GM12891 (cell line): ENCODE measurements at regions not wholly inside any gene's neighbourhood (a gene's known extent, or its start where the extent isn't known, plus 50 kb on each side); places are given as distances from the start of the nearest gene placed in this dataset.
"Not testable (repeated sequence)": the region's sequence is repeated elsewhere in the genome, so short reads cannot be mapped to it uniquely, and the experiment has no call there.

Experiments used
- DNase-seq: peaks from one replicate; pipeline ENCODE4 v3.0.0; 2011; ENCODE audit warnings: low spot score; ENCODE audit not compliant: insufficient read length
- FAIRE-seq: peaks from 2 replicates; lab custom pipeline; 2011; peaks lifted over from hg19 to GRCh38; lab: Jason Lieb, UNC
- PAX5 ChIP-seq: IDR thresholded peaks from 2 replicates; pipeline ENCODE4 v1.6.1; 2011; ENCODE audit warnings: low read length, moderate library complexity, mild to moderate bottlenecking; ENCODE audit not compliant: insufficient read depth, severe bottlenecking
- POLR2A ChIP-seq: IDR thresholded peaks from 2 replicates; pipeline ENCODE4 v1.6.1; 2011; ENCODE audit warnings: low read depth, low read length, control low read depth
- POLR2AphosphoS5 ChIP-seq: IDR thresholded peaks from 2 replicates; pipeline ENCODE4 v1.6.1; 2011; ENCODE audit warnings: low read depth, low read length, control low read depth
- POU2F2 ChIP-seq: IDR thresholded peaks from 2 replicates; pipeline ENCODE4 v1.6.1; 2011; ENCODE audit warnings: low read depth, mild to moderate bottlenecking, control low read depth, low read length, moderate library complexity
- SPI1 ChIP-seq: IDR thresholded peaks from 2 replicates; pipeline ENCODE4 v1.6.1; 2011; ENCODE audit warnings: low read depth, low read length, control low read depth
- TAF1 ChIP-seq: IDR thresholded peaks from 2 replicates; pipeline ENCODE4 v1.6.1; 2011; ENCODE audit warnings: low read depth, low read length, control low read depth

DNA sequence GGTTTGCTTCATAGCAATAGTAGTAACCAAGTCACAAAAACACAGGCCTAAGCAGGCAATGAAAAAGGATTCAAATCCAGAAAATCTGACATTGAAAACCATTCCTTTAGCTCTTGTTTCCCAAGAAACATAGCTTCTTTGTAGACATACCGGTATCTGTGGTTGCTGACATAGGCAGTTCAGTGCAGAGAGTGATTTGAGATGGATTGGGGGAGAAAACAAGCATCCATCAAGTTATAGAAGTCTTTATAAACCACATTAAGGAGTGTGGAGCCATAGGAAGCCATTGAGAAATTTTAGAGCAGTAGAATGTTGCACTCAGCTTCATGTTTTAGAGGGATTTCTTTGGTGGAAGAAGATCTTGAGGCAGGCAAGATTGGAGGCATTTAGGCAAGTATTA is 91.2 kb upstream of the MARCKS start:
- DNase-seq, result no peak
- no peak for FAIRE-seq
- TF ChIP-seq POLR2AphosphoS5, result no peak
- TF ChIP-seq TAF1, result no peak
- no peak for TF ChIP-seq SPI1
- no peak for TF ChIP-seq PAX5
- no peak for TF ChIP-seq POU2F2
- no peak for TF ChIP-seq POLR2A

DNA sequence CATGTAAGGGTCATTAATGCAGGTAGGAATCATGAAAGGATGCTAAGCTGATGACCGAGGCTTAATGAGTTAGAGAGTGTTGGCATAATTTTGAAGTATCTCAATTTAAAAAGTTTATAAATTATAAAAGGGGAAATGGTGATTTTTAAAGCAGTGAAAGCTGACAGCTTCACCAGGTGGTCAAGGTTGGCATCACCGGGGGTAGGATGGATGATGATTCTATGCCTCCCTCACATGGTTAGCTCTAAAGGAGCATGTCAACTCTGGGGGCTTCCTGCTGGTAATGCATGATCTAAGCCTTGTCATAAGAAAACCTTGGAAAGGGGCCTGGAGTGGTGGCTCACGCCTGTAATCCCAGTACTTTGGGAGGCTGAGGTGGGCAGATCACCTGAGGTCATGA is 89.2 kb upstream of the MARCKS start:
- DNase-seq, result no peak
- TF ChIP-seq POLR2AphosphoS5, result no peak
- TF ChIP-seq SPI1, result no peak
- no peak for TF ChIP-seq POU2F2
- TF ChIP-seq TAF1, result no peak
- TF ChIP-seq POLR2A, result no peak
- no peak for TF ChIP-seq PAX5
- no peak for FAIRE-seq

DNA sequence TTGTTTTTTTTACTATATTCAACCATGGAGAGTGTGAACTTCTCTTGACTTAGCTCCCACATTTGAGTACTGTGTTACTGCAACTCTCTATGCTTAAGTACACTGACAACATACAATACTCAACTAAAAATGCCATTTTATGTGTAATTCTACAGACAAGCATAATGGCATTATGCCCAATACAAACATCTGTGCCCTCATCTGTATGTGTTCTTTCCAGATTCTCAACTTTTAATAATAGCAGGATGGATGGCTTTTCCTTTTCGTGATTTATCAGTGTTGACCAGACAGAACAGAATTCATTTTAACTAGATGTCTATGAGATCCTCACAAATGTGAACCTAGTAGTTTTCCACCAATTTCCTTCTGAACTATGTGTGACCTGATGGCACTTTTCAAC is 84.2 kb upstream of the MARCKS start:
- TF ChIP-seq TAF1, result no peak
- TF ChIP-seq POLR2A, result no peak
- no peak for TF ChIP-seq PAX5
- TF ChIP-seq SPI1, result no peak
- no peak for TF ChIP-seq POLR2AphosphoS5
- no peak for FAIRE-seq
- DNase-seq, result no peak

DNA sequence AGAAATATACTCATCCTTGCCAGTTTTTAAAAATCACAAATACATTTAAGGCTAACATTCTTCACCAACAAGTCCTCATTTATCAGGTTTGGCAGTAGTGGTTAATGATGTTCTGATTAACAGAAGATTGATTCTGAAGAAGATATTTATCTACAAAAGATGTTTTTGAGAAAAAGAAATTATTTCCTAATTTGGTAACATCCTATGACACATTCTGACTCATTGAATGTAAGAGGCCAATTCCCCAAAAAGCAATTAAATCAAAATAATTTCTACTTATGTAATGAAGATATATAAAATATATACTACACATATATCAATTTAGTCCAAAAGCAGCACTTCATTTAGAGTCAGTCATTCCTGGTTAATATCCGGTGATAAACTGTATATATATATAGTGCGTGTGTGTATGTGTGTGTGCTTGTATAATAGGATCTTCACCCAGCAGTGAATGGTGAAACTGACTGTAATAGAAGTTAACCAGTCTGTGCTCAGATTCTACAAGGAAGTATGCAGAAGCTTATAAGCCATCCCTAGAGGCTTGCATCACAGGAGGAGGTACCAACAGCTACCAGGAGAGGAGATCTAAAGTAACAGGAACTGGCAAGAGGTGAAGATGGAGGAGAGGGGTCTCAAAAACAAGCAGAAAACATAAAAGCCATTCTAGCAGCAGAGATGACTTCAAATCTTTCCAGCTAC is 82.9 kb upstream of the MARCKS start:
- FAIRE-seq, result peak; percentile 56
- no peak for DNase-seq
- TF ChIP-seq TAF1, result no peak
- TF ChIP-seq PAX5, result no peak
- no peak for TF ChIP-seq POLR2A
- no peak for TF ChIP-seq POLR2AphosphoS5
- TF ChIP-seq SPI1, result no peak
- TF ChIP-seq POU2F2, result no peak

DNA sequence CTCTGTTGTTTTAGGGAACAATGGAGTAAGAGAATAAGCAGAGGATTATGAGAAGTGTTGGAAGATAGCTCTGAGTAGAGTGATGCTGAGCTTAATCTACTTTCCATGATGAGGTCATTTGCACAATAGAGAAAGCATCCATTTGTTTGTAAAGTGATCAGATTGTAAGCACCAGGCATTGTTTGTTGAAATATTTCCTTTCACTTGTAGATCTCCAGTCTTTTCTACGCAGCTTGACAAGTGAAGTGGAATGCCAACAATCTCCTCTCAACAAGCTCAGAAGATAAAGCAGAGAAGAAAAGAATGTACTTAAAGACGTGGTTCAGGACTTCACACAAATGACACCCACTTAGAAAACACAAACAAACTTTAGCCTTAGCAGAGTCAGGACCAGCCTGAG is 80.1 kb upstream of the MARCKS start:
- no peak for DNase-seq
- peak; percentile 5 for FAIRE-seq
- no peak for TF ChIP-seq POU2F2
- no peak for TF ChIP-seq PAX5
- TF ChIP-seq SPI1, result no peak
- no peak for TF ChIP-seq POLR2A
- no peak for TF ChIP-seq TAF1
- no peak for TF ChIP-seq POLR2AphosphoS5

DNA sequence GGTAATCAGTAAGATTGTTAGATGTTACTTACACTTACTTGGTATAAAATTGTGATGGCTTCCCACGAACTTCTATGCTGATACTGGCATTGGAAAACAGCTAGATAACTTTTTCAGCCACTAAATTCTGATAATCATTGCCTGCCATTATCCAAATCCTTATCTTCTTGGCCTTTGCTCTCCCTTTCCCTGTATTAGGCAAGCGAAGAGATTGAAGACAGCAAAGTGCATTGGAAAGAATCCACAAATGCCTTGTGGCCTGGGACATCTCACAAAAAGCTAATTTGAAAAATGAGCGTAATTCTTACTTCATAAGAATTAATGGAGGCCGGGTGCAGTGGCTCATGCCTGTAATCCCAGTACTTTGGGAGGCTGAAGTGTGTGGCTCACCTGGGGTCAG is 79.5 kb upstream of the MARCKS start:
- no peak for TF ChIP-seq PAX5
- no peak for FAIRE-seq

DNA sequence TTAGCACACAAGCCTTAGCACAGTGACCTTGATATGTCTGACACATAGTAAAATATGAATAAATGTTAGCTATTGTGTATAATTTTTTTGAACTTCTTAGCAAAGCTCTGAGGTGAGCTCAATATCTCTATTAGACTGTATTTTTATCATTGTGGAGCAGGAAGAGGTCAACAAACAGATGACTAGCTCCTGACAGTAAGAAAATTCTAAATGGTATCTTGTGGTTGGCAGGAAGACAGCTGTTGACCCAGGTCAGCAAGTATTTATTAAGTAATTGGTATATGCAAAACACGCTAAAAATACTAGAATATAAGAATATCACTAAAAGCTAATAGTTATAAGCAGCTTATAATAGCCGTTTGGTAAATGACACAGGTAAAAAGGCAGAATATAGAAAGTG is 77.5 kb upstream of the MARCKS start:
- TF ChIP-seq POLR2A (no peak), PAX5 (no peak), POU2F2 (no peak), SPI1 (no peak), POLR2AphosphoS5 (no peak), TAF1 (no peak)
- DNase-seq (no peak), FAIRE-seq (no peak)

More for the DNA sequence above, 79.5 kb upstream of the MARCKS start:
- DNase-seq, result no peak

DNA sequence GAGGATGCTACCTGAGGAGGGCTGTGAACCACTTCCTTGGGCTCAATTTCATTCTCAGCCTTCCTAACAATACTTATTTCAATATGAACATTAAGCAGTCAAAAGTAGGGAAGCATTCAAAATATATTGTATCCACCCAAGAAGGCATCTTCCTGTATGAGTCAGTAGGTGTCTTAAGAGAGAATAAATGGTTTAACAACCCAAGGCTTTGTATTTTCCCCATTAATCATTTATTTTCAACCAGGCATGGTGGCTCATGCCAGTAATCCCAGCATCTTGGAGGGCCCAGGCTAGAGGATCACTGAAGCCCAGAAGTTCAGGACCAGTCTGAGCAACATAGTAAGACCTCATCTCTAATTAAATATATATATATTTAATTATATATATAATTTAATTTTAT is 74.5 kb upstream of the MARCKS start:
- DNase-seq (no peak), FAIRE-seq (no peak)
- TF ChIP-seq PAX5 (no peak), POLR2AphosphoS5 (no peak), POLR2A (no peak), SPI1 (no peak), TAF1 (no peak), POU2F2 (no peak)

DNA sequence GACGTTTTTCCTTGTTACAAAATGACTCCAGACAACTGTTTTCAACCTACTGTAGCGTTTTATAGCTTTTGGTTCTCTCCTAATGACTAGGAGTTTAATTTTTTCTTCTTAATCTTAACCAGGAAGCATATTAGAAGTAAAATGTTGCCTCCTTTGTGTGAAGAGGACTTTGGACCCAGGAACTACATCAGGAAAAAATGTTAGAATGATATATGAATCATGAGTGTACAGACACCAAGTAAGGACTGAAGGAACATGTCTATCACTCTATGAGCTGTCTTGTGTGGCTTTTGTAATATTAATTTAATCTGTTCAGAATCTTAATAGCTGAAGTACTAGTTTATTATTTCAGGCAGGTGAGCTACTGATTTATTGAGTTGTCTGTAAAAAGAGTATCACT is 71.0 kb upstream of the MARCKS start:
- TF ChIP-seq SPI1, result no peak
- TF ChIP-seq POLR2AphosphoS5, result no peak
- TF ChIP-seq POLR2A, result no peak
- no peak for TF ChIP-seq POU2F2
- DNase-seq (no peak), FAIRE-seq (no peak)

DNA sequence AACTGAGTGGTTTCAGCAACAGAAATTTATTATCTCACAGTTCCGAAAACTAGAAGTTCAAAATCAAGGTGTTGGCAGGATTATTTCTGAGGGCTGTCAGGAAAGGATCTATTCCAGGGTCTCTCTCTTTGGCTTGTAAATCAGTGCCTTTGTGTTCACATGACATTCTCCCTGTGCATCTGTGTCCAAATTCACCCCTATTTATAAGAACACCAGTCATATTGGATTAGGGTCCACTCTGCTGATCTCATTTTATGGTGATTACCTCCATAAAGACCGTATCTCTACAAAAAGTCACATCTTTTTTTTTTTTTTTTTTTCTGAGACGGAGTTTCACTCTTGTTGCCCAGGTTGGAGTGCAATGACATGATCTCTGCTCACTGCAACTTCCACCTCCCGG is 68.6 kb upstream of the MARCKS start:
- TF ChIP-seq POU2F2, result no peak
- no peak for TF ChIP-seq POLR2A
- no peak for TF ChIP-seq TAF1
- TF ChIP-seq POLR2AphosphoS5, result no peak
- no peak for TF ChIP-seq PAX5
- TF ChIP-seq SPI1, result no peak
- DNase-seq, result no peak
- FAIRE-seq, result no peak

DNA sequence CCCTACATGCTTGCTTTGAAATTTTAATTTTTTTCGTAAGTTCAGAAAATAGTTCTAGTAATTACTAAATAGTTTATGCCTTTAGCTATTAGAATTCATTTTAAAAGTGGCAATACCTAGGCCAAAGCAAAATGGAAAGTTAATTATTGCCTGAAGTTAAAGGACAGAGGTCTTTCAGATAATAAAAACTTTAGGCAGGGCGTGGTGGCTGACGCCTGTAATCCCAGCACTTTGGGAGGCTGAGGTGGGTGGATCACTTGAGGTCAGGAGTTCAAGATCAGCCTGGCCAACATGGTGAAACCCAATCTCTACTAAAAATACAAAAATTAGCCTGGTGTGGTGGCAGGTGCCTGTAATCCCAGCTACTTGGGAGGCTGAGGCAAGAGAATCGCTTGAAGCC is 65.9 kb upstream of the MARCKS start:
- not testable (repeated sequence) for FAIRE-seq, DNase-seq

DNA sequence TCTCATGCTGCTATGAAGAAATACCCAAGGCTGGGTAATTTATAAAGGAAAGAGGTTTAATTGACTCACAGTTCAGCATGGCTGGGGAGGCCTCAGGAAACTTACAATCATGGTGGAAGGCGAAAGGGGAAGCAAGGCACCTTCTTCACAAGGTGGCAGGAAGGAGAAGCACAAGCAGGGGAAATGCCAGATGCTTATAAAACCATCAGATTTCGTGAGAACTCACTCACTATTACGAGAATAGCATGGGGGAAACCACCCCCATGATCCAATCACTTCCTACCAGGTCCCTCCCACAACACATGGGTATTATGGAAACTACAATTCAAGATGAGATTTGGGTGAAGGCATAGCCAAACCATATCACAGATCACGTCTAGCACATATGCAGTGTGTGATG is 61.8 kb upstream of the MARCKS start:
- DNase-seq, FAIRE-seq: not testable (repeated sequence)
